ENCODE measurements at regions not wholly inside any gene's neighbourhood (a gene's known extent, or its start where the extent isn't known, plus 50 kb on each side); places are given as distances from the start of the nearest gene placed in this dataset.

- TF ChIP-seq EZH2 (IDR thresholded peaks at IDR 0.05; ENCODE audit: insufficient read depth, low read length), result no peak
- TF ChIP-seq, protein P1, sequence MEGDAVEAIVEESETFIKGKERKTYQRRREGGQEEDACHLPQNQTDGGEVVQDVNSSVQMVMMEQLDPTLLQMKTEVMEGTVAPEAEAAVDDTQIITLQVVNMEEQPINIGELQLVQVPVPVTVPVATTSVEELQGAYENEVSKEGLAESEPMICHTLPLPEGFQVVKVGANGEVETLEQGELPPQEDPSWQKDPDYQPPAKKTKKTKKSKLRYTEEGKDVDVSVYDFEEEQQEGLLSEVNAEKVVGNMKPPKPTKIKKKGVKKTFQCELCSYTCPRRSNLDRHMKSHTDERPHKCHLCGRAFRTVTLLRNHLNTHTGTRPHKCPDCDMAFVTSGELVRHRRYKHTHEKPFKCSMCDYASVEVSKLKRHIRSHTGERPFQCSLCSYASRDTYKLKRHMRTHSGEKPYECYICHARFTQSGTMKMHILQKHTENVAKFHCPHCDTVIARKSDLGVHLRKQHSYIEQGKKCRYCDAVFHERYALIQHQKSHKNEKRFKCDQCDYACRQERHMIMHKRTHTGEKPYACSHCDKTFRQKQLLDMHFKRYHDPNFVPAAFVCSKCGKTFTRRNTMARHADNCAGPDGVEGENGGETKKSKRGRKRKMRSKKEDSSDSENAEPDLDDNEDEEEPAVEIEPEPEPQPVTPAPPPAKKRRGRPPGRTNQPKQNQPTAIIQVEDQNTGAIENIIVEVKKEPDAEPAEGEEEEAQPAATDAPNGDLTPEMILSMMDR (IDR thresholded peaks at IDR 0.05; ENCODE audit: insufficient read depth, low read depth, low read length), result no peak
Observed at GRCh38 chr20:6685626-6686025, 81.9 kb upstream of the BMP2 start.

All from astrocyte (in vitro differentiated cells and primary cell).